HepG2 (cell line): ENCODE measurements at regions not wholly inside any gene's neighbourhood (a gene's known extent, or its start where the extent isn't known, plus 50 kb on each side); places are given as distances from the start of the nearest gene placed in this dataset.

Experiments used
- BHLHE40 ChIP-seq: IDR thresholded peaks from 2 replicates; pipeline ENCODE4 v1.6.1; 2011; ENCODE audit warnings: low read length, improper control_type of control experiment
- ETV5 ChIP-seq: IDR thresholded peaks from 2 replicates; pipeline ENCODE4 v1.6.1; 2018; ENCODE audit warnings: missing biosample characterization, missing genetic modification reagents, inconsistent platforms, borderline replicate concordance
- ZNF484 ChIP-seq: sonication (generic); formaldehyde crosslinking; IDR thresholded peaks from 2 replicates; pipeline ENCODE4 v1.5.1; 2020; ENCODE audit warnings: mild to moderate bottlenecking, low read depth, missing genetic modification reagents, borderline replicate concordance

DNA sequence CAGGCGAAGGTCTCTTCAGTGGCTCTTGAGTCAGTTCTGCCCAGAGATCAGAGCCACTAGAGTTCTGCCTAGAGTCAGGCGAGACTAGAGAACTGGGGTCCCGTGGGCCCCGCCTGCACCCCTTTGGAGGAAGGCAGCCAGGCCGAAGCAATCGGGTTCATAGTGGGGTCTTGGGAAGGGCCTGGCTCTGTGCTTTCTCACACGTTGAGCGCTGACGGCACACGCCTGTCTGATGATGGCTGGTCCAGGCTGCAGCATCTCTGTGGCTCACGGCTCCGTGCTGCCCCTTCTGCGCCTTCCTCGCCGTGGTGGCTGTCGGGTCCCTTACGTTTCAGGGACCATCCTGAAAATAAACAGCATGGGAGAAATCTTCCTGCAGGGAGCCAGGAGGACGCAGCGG lies 78.3 kb upstream of the RNU6ATAC start:
- no peak for TF ChIP-seq ETV5
- TF ChIP-seq ZNF484 (CRISPR knock-in tag), result no peak
- no peak for TF ChIP-seq BHLHE40
